ENCODE measurements at regions not wholly inside any gene's neighbourhood (a gene's known extent, or its start where the extent isn't known, plus 50 kb on each side); places are given as distances from the start of the nearest gene placed in this dataset.

DNA sequence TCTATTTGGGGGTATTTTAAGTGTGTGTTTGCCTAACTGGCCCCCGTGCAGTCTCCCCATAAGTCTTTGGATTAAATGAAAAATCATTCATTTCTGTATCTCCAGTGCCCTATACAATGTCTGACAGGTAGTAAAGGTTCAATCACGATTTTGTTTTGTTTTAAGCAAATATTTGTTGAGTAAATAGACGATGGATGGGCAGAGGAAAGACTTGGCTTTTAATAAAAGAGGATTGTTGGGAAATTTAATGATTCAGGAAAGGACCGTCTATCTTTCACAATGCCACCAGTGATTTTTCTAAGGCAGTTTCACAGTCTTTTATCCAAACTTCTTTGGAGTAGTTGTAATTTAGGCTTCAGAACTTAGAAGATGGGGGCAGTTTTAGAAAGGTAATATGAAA lies 636.6 kb upstream of the GOT2 start:
- Histone ChIP-seq H3K4me2 (ENCODE audit: low read length) (no peak overlapping the region), H2AFZ (ENCODE audit: low read depth, low read length) (no peak overlapping the region), H3K27me3 (ENCODE audit: insufficient read depth, low read depth, low read length) (no peaks in the 10 kb centered on the region), H3K4me3 (ENCODE audit: low read length) (no peak overlapping the region), H3K9me3 (ENCODE audit: low read length) (no peaks in the 10 kb centered on the region), H3F3A (ENCODE audit: insufficient read depth, low read length, poor library complexity, severe bottlenecking) (no peaks in the 10 kb centered on the region), H4K20me1 (ENCODE audit: insufficient read depth) (no peaks in the 10 kb centered on the region), H3K27ac (ENCODE audit: low read length) (no peak overlapping the region), H3K9me2 (ENCODE audit: insufficient read depth, low read length) (no peaks in the 10 kb centered on the region), H3K79me2 (replicated peaks; ENCODE audit: insufficient read depth, low read length) (no peaks in the 10 kb centered on the region), H3K9ac (ENCODE audit: low read length) (no peak overlapping the region), H3K36me3 (ENCODE audit: insufficient read depth, low read length) (no peaks in the 10 kb centered on the region)
- TF ChIP-seq CTCF (IDR thresholded peaks at IDR 0.05; ENCODE audit: poor library complexity, severe bottlenecking) (no peak), MXI1 (conservative IDR thresholded peaks at IDR 0.05; ENCODE audit: poor library complexity, severe bottlenecking) (no peak), REST (IDR thresholded peaks at IDR 0.05; ENCODE audit: borderline replicate concordance) (no peak), SMC3 (conservative IDR thresholded peaks at IDR 0.05; ENCODE audit: poor library complexity) (no peak), POLR2AphosphoS5 (IDR thresholded peaks at IDR 0.05) (no peak), EP300 (conservative IDR thresholded peaks at IDR 0.05; ENCODE audit: poor library complexity, severe bottlenecking) (no peak), TAF1 (IDR thresholded peaks at IDR 0.05; ENCODE audit: low read depth) (no peak), EZH2 (IDR thresholded peaks at IDR 0.05; ENCODE audit: borderline replicate concordance, insufficient read depth, low read length, poor library complexity, severe bottlenecking) (no peak), RAD21 (conservative IDR thresholded peaks at IDR 0.05) (no peak)

GRCh38 chr16:59369523-59369922 lies 635.4 kb upstream of the GOT2 start:
- Histone ChIP-seq H3K9ac (ENCODE audit: low read length) (no peak overlapping the region), H3K27me3 (ENCODE audit: insufficient read depth, low read depth, low read length) (no peaks in the 10 kb centered on the region), H3K4me2 (ENCODE audit: low read length) (no peak overlapping the region), H3K9me2 (ENCODE audit: insufficient read depth, low read length) (no peaks in the 10 kb centered on the region), H2AFZ (ENCODE audit: low read depth, low read length) (no peak overlapping the region), H3F3A (ENCODE audit: insufficient read depth, low read length, poor library complexity, severe bottlenecking) (no peaks in the 10 kb centered on the region), H3K79me2 (replicated peaks; ENCODE audit: insufficient read depth, low read length) (no peaks in the 10 kb centered on the region), H3K36me3 (ENCODE audit: insufficient read depth, low read length) (no peaks in the 10 kb centered on the region), H3K27ac (ENCODE audit: low read length) (peak overlapping the region; percentile 44), H3K9me3 (ENCODE audit: low read length) (no peaks in the 10 kb centered on the region), H4K20me1 (ENCODE audit: insufficient read depth) (no peaks in the 10 kb centered on the region), H3K4me3 (ENCODE audit: low read length) (peak overlapping the region; percentile 23)
- no peak for TF ChIP-seq EZH2 (IDR thresholded peaks at IDR 0.05; ENCODE audit: borderline replicate concordance, insufficient read depth, low read length, poor library complexity, severe bottlenecking)
- TF ChIP-seq REST (IDR thresholded peaks at IDR 0.05; ENCODE audit: borderline replicate concordance) = peak; percentile 91
- peak; percentile 51 for TF ChIP-seq SMC3 (conservative IDR thresholded peaks at IDR 0.05; ENCODE audit: poor library complexity)
- peak; percentile 46 for TF ChIP-seq CTCF (IDR thresholded peaks at IDR 0.05; ENCODE audit: poor library complexity, severe bottlenecking)
- TF ChIP-seq EP300 (conservative IDR thresholded peaks at IDR 0.05; ENCODE audit: poor library complexity, severe bottlenecking) = peak; percentile 72
- peak; percentile 89 for TF ChIP-seq POLR2AphosphoS5 (IDR thresholded peaks at IDR 0.05)
- TF ChIP-seq TAF1 (IDR thresholded peaks at IDR 0.05; ENCODE audit: low read depth) = no peak
- TF ChIP-seq MXI1 (conservative IDR thresholded peaks at IDR 0.05; ENCODE audit: poor library complexity, severe bottlenecking) = no peak
- peak; percentile 50 for TF ChIP-seq RAD21 (conservative IDR thresholded peaks at IDR 0.05)

All from neural cell (in vitro differentiated cells).